PC-9 (cell line): ENCODE measurements at regions not wholly inside any gene's neighbourhood (a gene's known extent, or its start where the extent isn't known, plus 50 kb on each side); places are given as distances from the start of the nearest gene placed in this dataset.

Experiments
- BruUV-seq: library from RNA; stranded (reverse); fragments of 400-500 nt; replicated peaks from 2 replicates; lab custom pipeline; 2021; lab: Mats Ljungman, UMichigan
- CTCF ChIA-PET: fragments of 300-600 bp; sonication (Branson Sonifier 250); formaldehyde crosslinking; loops from one replicate; lab custom pipeline; 2022; ENCODE audit warnings: antibody characterized with exemption; lab: Charles Lee
- POLR2A ChIA-PET: fragments of 300-600 bp; sonication (Branson Sonifier 250); formaldehyde crosslinking; loops from one replicate; lab custom pipeline; 2022; ENCODE audit warnings: antibody characterized with exemption; ENCODE audit not compliant: unreplicated experiment; lab: Charles Lee
- DNase-seq, 2 experiments: peaks; one replicate each; pipeline versions ENCODE4 v3.0.0 to v3.0.0-alpha.2; 2015 to 2022; ENCODE audit warnings: mixed read lengths in 1 of 2
- H2AFZ ChIP-seq: fragments of 200-600 bp; sonication (generic); 2 replicates; pipeline ENCODE4 v1.8.1; 2017; ENCODE audit warnings: antibody characterized with exemption
- H3F3A ChIP-seq: fragments of 200-600 bp; sonication (generic); 2 replicates; pipeline ENCODE4 v1.8.1; 2017; ENCODE audit warnings: antibody characterized with exemption, mild to moderate bottlenecking, low read depth; ENCODE audit not compliant: insufficient read depth
- H3K27ac ChIP-seq: fragments of 200-600 bp; sonication (generic); 2 replicates; pipeline ENCODE4 v1.6.1; 2016; ENCODE audit warnings: mixed run types
- H3K27me3 ChIP-seq: fragments of 200-600 bp; sonication (generic); 2 replicates; pipeline ENCODE4 v1.6.1; 2016; ENCODE audit warnings: low read depth, mixed run types; ENCODE audit not compliant: insufficient read depth
- H3K36me3 ChIP-seq: fragments of 200-600 bp; sonication (generic); 2 replicates; pipeline ENCODE4 v1.6.1; 2016; ENCODE audit warnings: low read depth, mixed run types
- H3K4me1 ChIP-seq: fragments of 200-600 bp; sonication (generic); replicated peaks from 2 replicates; pipeline ENCODE4 v1.6.1; 2016; ENCODE audit warnings: mixed run types; ENCODE audit not compliant: insufficient read depth
- H3K4me2 ChIP-seq: fragments of 200-600 bp; sonication (generic); 2 replicates; pipeline ENCODE4 v1.6.1; 2017; ENCODE audit warnings: mixed run types
- H3K4me3 ChIP-seq: fragments of 200-600 bp; sonication (generic); 2 replicates; pipeline ENCODE4 v1.6.1; 2016; ENCODE audit warnings: mixed run types
- H3K79me2 ChIP-seq: fragments of 200-600 bp; sonication (generic); 2 replicates; pipeline ENCODE4 v1.6.1; 2017; ENCODE audit warnings: low read depth, mixed run types
- H3K9me2 ChIP-seq: fragments of 200-600 bp; sonication (generic); 2 replicates; pipeline ENCODE4 v1.8.1; 2017; ENCODE audit warnings: mild to moderate bottlenecking; ENCODE audit not compliant: insufficient read depth
- H3K9me3 ChIP-seq: fragments of 200-600 bp; sonication (generic); 2 replicates; pipeline ENCODE4 v1.8.1; 2016; ENCODE audit warnings: low read depth; ENCODE audit not compliant: insufficient read depth
- H4K20me1 ChIP-seq: fragments of 200-600 bp; sonication (generic); 2 replicates; pipeline ENCODE4 v1.8.1; 2017; ENCODE audit not compliant: insufficient read depth
- EZH2 ChIP-seq: fragments of 200-600 bp; sonication (generic); IDR thresholded peaks from 2 replicates; pipeline ENCODE4 v1.8.0; 2017; ENCODE audit warnings: antibody characterized with exemption, low read depth
- intact Hi-C: fragments of 100-400 bp; cut with micrococcal nuclease; formaldehyde crosslinking; loops from one replicate; pipeline ENCODE4 v1.10.0; 2022; ENCODE audit not compliant: unreplicated experiment
- TF ChIP-seq, protein P1 (sequence below): fragments of 200-600 bp; sonication (generic); conservative IDR thresholded peaks from 2 replicates; pipeline ENCODE4 v1.6.1; 2017; ENCODE audit warnings: mixed run types, antibody characterized with exemption, mild to moderate bottlenecking, moderate library complexity

DNA sequence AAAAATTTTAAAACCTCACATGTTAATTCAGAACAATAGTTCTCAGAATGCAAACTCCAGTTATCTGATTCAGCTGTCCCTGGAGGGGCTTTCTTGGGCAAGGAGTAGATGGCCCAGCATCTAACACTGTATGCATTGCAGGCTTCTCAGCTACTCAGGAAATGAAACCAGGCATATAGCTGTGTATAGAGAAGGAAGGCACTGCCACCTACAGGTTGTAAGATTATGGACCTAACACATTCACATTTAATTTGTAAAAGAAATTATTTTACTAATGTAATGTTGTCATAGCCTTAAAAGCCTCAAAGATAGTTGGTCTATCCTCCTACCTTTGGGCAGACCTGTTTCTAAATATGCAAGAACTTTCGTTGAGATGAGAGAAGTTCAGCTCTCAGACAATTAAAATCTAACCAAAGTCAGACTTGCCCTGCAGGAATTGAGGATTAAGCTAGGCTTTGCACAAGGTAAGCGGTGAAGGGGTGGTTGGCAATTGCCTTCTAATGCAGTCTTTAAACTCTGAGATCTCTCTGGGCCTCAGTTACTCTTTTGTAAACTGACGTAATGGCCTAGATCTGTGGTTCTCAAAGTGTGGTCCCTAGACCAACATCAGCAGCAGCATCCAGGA lies 132.8 kb upstream of the SLC24A5 start:
- TF ChIP-seq, protein P1, sequence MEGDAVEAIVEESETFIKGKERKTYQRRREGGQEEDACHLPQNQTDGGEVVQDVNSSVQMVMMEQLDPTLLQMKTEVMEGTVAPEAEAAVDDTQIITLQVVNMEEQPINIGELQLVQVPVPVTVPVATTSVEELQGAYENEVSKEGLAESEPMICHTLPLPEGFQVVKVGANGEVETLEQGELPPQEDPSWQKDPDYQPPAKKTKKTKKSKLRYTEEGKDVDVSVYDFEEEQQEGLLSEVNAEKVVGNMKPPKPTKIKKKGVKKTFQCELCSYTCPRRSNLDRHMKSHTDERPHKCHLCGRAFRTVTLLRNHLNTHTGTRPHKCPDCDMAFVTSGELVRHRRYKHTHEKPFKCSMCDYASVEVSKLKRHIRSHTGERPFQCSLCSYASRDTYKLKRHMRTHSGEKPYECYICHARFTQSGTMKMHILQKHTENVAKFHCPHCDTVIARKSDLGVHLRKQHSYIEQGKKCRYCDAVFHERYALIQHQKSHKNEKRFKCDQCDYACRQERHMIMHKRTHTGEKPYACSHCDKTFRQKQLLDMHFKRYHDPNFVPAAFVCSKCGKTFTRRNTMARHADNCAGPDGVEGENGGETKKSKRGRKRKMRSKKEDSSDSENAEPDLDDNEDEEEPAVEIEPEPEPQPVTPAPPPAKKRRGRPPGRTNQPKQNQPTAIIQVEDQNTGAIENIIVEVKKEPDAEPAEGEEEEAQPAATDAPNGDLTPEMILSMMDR: peak; percentile 67
- no peak for TF ChIP-seq EZH2
- H3F3A ChIP-seq: no peaks in the 10 kb centered on the region
- no peaks in the 10 kb centered on the region for H3K36me3 ChIP-seq
- H3K4me2 ChIP-seq: no peak overlapping the region
- no peak overlapping the region for H3K4me3 ChIP-seq
- POLR2A ChIA-PET: no interaction called here
- no peaks in the 10 kb centered on the region for H3K79me2 ChIP-seq
- H3K27ac ChIP-seq: no peak overlapping the region
- DNase-seq: no peak
- H3K27me3 ChIP-seq: no peaks in the 10 kb centered on the region
- no peaks in the 10 kb centered on the region for H4K20me1 ChIP-seq
- no peaks in the 10 kb centered on the region for H3K9me2 ChIP-seq
- intact Hi-C loops: loop anchor here (1.0 to 5.0 kb wide), 2 partner anchors 276 to 792 kb away; no protein-coding TSS in a partner anchor
- BruUV-seq: no TSS peak
- H3K4me1 ChIP-seq: no peaks in the 10 kb centered on the region
- CTCF ChIA-PET: interaction anchor here (2.4 kb wide), 1 partner anchor 792 kb away, joined by 20 read pairs; no protein-coding TSS in a partner anchor
- H2AFZ ChIP-seq: no peak overlapping the region
- no peaks in the 10 kb centered on the region for H3K9me3 ChIP-seq

DNA sequence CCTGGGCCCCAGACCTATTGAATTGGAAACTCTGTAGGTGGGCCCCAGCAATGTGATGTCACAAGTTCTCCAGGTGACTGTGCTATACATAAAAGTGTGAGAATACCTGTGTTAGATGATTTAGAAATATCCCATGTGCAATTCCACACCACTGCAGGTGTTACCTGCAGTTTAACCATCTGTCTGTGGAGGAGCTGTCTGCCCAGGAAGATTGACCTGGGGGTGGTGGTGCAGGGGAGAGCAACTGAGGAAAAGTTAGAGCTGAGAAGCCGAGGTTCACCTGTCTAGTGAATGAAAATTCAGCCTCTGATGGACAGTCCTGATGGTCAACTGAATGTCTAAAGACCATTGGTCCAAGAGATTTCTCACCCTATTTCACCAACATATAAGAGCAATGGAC lies 132.2 kb upstream of the SLC24A5 start:
- Histone ChIP-seq H3K9me2 (no peaks in the 10 kb centered on the region), H3F3A (no peaks in the 10 kb centered on the region), H3K4me1 (no peaks in the 10 kb centered on the region), H3K4me2 (no peak overlapping the region), H3K4me3 (no peak overlapping the region), H3K27ac (no peak overlapping the region), H2AFZ (no peak overlapping the region), H4K20me1 (no peaks in the 10 kb centered on the region), H3K27me3 (no peaks in the 10 kb centered on the region), H3K9me3 (no peaks in the 10 kb centered on the region), H3K36me3 (no peaks in the 10 kb centered on the region), H3K79me2 (no peaks in the 10 kb centered on the region)
- ChIA-PET POLR2A (no interaction called here), CTCF (interaction anchor here (2.4 kb wide), 1 partner anchor 792 kb away, joined by 20 read pairs; no protein-coding TSS in a partner anchor)
- TF ChIP-seq, protein P1: no peak
- BruUV-seq: no TSS peak
- no peak for DNase-seq
- intact Hi-C loops: loop anchor here (1.0 to 5.0 kb wide), 2 partner anchors 276 to 792 kb away; no protein-coding TSS in a partner anchor

DNA sequence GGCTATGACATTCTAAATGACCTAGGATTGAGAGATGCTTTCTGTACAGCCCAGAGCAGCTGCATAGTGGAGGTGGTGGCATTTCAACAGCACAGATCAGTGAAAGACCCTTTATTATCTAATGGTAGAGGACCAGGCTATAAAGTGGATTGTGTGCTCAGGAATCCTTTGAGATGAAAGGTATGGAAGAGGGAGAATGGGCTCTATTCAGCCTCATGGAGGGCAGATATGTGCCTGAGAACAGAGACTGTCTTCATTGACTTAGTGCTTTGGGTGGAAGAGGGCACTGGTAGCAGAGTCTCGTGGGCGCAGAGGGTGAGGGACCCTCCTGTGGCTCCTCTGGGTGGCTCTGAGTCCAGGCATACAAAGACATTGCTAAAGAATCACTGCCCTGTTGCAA lies 130.0 kb upstream of the SLC24A5 start:
- no peak for DNase-seq
- TF ChIP-seq, protein P1: no peak
- TF ChIP-seq EZH2: no peak
- no peaks in the 10 kb centered on the region for H3K9me2 ChIP-seq
- no peaks in the 10 kb centered on the region for H3K79me2 ChIP-seq
- H3K4me2 ChIP-seq: no peak overlapping the region
- no TSS peak for BruUV-seq
- H3K9me3 ChIP-seq: no peaks in the 10 kb centered on the region
- H3K27me3 ChIP-seq: no peaks in the 10 kb centered on the region
- no peak overlapping the region for H2AFZ ChIP-seq
- no peaks in the 10 kb centered on the region for H4K20me1 ChIP-seq
- intact Hi-C loops: no loop called here
- no peak overlapping the region for H3K4me3 ChIP-seq
- H3K27ac ChIP-seq: no peak overlapping the region
- no peaks in the 10 kb centered on the region for H3K4me1 ChIP-seq
- POLR2A ChIA-PET: no interaction called here
- no peaks in the 10 kb centered on the region for H3F3A ChIP-seq
- H3K36me3 ChIP-seq: no peaks in the 10 kb centered on the region
- CTCF ChIA-PET: interaction anchor here (0.9 kb wide), 1 partner anchor 31 kb away, joined by 3 read pairs; no protein-coding TSS in a partner anchor
